ENCODE measurements at regions not wholly inside any gene's neighbourhood (a gene's known extent, or its start where the extent isn't known, plus 50 kb on each side); places are given as distances from the start of the nearest gene placed in this dataset.

DNA sequence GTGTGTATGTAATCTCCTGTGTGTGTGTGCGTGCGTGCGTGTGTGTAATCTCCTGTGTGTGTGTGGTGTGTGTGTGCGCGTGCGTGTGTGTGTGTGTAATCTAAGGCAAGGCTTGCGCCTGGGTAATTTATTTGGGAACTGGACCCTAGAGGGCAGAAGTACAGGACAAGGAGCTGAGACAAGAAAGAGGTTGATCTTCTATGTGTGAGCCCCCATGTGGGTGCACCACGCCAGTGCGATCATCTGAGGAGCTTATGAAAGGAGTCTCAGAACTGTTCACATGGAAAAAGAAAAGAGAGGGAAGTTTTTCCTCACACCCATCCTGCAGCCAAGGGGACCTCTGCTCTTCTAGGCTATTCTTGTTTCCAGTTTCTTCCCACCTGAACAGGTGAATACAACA is 220.1 kb upstream of the GGTLC1 start:
- peaks cover 12% of the 10 kb centered on the region for H3K27me3 ChIP-seq
- no peak for DNase-seq
- intact Hi-C loops (cut with DNase I) = no loop called here
- ATAC-seq = no peak
- no peaks in the 10 kb centered on the region for H3K4me1 ChIP-seq
- H3K36me3 ChIP-seq = no peaks in the 10 kb centered on the region
- TF ChIP-seq, protein P1, sequence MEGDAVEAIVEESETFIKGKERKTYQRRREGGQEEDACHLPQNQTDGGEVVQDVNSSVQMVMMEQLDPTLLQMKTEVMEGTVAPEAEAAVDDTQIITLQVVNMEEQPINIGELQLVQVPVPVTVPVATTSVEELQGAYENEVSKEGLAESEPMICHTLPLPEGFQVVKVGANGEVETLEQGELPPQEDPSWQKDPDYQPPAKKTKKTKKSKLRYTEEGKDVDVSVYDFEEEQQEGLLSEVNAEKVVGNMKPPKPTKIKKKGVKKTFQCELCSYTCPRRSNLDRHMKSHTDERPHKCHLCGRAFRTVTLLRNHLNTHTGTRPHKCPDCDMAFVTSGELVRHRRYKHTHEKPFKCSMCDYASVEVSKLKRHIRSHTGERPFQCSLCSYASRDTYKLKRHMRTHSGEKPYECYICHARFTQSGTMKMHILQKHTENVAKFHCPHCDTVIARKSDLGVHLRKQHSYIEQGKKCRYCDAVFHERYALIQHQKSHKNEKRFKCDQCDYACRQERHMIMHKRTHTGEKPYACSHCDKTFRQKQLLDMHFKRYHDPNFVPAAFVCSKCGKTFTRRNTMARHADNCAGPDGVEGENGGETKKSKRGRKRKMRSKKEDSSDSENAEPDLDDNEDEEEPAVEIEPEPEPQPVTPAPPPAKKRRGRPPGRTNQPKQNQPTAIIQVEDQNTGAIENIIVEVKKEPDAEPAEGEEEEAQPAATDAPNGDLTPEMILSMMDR (IDR thresholded peaks at IDR 0.05) = no peak
- H3K4me3 ChIP-seq = no peak overlapping the region
- no peaks in the 10 kb centered on the region for H3K9me3 ChIP-seq
- no peak overlapping the region for H3K27ac ChIP-seq

DNA sequence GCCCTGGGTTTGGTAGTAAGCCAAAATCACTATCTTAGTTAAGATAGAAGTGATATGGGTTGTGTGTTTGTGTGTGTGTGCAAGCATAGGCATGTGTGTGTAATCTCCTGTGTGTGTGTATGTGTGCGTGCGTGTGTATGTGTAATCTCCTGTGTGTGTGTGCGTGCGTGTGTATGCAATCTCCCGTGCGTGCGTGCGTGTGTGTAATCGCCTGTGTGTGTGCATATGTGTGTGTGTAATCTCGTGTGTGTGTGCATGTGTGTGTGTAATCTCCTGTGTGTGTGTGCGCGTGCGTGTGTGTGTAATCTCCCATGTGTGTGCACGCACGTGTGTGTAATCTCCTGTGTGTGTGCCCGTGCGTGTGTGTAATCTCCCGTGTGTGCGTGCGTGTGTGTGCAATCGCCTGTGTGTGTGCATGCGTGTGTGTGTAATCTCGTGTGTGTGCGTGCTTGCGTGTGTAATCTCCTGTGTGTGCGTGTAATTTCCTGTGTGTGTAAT is 219.3 kb upstream of the GGTLC1 start:
- H3K4me3 ChIP-seq = no peak overlapping the region
- ATAC-seq = no peak
- H3K27ac ChIP-seq = no peak overlapping the region
- H3K27me3 ChIP-seq = peaks cover 10% of the 10 kb centered on the region
- H3K9me3 ChIP-seq = no peaks in the 10 kb centered on the region
- no peaks in the 10 kb centered on the region for H3K4me1 ChIP-seq
- TF ChIP-seq, protein P1 (IDR thresholded peaks at IDR 0.05) = no peak
- DNase-seq = no peak
- no peaks in the 10 kb centered on the region for H3K36me3 ChIP-seq
- intact Hi-C loops (cut with DNase I) = no loop called here

DNA sequence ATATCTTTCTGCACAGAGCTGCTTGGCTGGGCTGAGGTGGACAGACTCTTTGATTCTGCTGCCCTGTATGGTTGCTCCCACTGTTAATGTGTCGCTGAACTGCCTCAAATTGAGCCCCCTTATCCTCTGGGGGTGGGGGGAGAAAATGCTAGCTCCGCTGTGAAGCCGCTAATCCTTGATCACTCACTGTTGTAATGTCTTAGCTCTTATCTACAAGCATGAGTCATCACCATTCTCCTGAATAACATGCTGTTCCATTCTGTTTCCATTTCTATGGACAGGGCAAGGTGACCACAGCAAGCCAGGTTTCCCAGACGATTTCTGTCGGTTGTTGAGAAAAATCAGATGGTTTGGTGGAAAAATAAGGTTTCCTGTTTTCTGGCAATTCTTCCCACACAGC is 218.4 kb upstream of the GGTLC1 start:
- TF ChIP-seq, protein P1 (IDR thresholded peaks at IDR 0.05) = no peak
- intact Hi-C loops (cut with DNase I) = no loop called here
- H3K4me3 ChIP-seq = no peak overlapping the region
- no peaks in the 10 kb centered on the region for H3K9me3 ChIP-seq
- no peak overlapping the region for H3K27ac ChIP-seq
- DNase-seq = no peak
- no peak for ATAC-seq
- H3K4me1 ChIP-seq = no peaks in the 10 kb centered on the region
- peaks cover 6% of the 10 kb centered on the region for H3K27me3 ChIP-seq
- no peaks in the 10 kb centered on the region for H3K36me3 ChIP-seq

GRCh38 chr20:24203526-24204183 is 215.1 kb upstream of the GGTLC1 start:
- no peaks in the 10 kb centered on the region for H3K9me3 ChIP-seq
- intact Hi-C loops (cut with DNase I) = no loop called here
- H3K27me3 ChIP-seq = no peaks in the 10 kb centered on the region
- no peak overlapping the region for H3K4me3 ChIP-seq
- DNase-seq (no peak), ATAC-seq (no peak)
- H3K36me3 ChIP-seq = no peaks in the 10 kb centered on the region
- H3K4me1 ChIP-seq = no peaks in the 10 kb centered on the region
- no peak overlapping the region for H3K27ac ChIP-seq
- TF ChIP-seq, protein P1 (IDR thresholded peaks at IDR 0.05) = no peak

- H3K27ac ChIP-seq = no peak overlapping the region
- H3K4me3 ChIP-seq = no peak overlapping the region
- no peaks in the 10 kb centered on the region for H3K27me3 ChIP-seq
- no peaks in the 10 kb centered on the region for H3K36me3 ChIP-seq
- TF ChIP-seq, protein P1 (IDR thresholded peaks at IDR 0.05) = no peak
- DNase-seq (no peak), ATAC-seq (no peak)
- intact Hi-C loops (cut with DNase I) = no loop called here
- H3K9me3 ChIP-seq = no peaks in the 10 kb centered on the region
- no peaks in the 10 kb centered on the region for H3K4me1 ChIP-seq
These were observed 210.9 kb upstream of the GGTLC1 start for GRCh38 chr20:24199501-24199900.

- Histone ChIP-seq H3K36me3 (no peaks in the 10 kb centered on the region), H3K9me3 (no peaks in the 10 kb centered on the region), H3K27ac (no peak overlapping the region), H3K4me3 (no peak overlapping the region), H3K4me1 (no peaks in the 10 kb centered on the region), H3K27me3 (no peaks in the 10 kb centered on the region)
- intact Hi-C loops (cut with DNase I) = no loop called here
- DNase-seq = no peak
- TF ChIP-seq, protein P1 (IDR thresholded peaks at IDR 0.05) = no peak
- no peak for ATAC-seq
These were observed 205.6 kb upstream of the GGTLC1 start for GRCh38 chr20:24194143-24194542.
